ENCODE measurements at regions not wholly inside any gene's neighbourhood (a gene's known extent, or its start where the extent isn't known, plus 50 kb on each side); places are given as distances from the start of the nearest gene placed in this dataset.

- Histone ChIP-seq H3K4me2 (ENCODE audit: low read length) (no peak overlapping the region), H3K27me3 (ENCODE audit: insufficient read depth, low read depth, low read length) (no peaks in the 10 kb centered on the region), H3K9me2 (ENCODE audit: insufficient read depth, low read length) (no peaks in the 10 kb centered on the region), H4K20me1 (ENCODE audit: insufficient read depth) (no peaks in the 10 kb centered on the region), H3K36me3 (ENCODE audit: insufficient read depth, low read length) (no peaks in the 10 kb centered on the region), H3K9me3 (ENCODE audit: low read length) (no peaks in the 10 kb centered on the region), H3K9ac (ENCODE audit: low read length) (no peak overlapping the region), H3K79me2 (replicated peaks; ENCODE audit: insufficient read depth, low read length) (no peaks in the 10 kb centered on the region), H2AFZ (ENCODE audit: low read depth, low read length) (no peak overlapping the region), H3F3A (ENCODE audit: insufficient read depth, low read length, poor library complexity, severe bottlenecking) (no peaks in the 10 kb centered on the region), H3K27ac (ENCODE audit: low read length) (no peak overlapping the region), H3K4me3 (ENCODE audit: low read length) (no peak overlapping the region)
- TF ChIP-seq REST (IDR thresholded peaks at IDR 0.05; ENCODE audit: borderline replicate concordance) (no peak), SMC3 (conservative IDR thresholded peaks at IDR 0.05; ENCODE audit: poor library complexity) (no peak), TAF1 (IDR thresholded peaks at IDR 0.05; ENCODE audit: low read depth) (no peak), EP300 (conservative IDR thresholded peaks at IDR 0.05; ENCODE audit: poor library complexity, severe bottlenecking) (no peak), POLR2AphosphoS5 (IDR thresholded peaks at IDR 0.05) (no peak), MXI1 (conservative IDR thresholded peaks at IDR 0.05; ENCODE audit: poor library complexity, severe bottlenecking) (no peak), CTCF (IDR thresholded peaks at IDR 0.05; ENCODE audit: poor library complexity, severe bottlenecking) (no peak), EZH2 (IDR thresholded peaks at IDR 0.05; ENCODE audit: borderline replicate concordance, insufficient read depth, low read length, poor library complexity, severe bottlenecking) (no peak), RAD21 (conservative IDR thresholded peaks at IDR 0.05) (no peak)
These were observed 51.4 kb upstream of the SCIN start for GRCh38 chr7:12518920-12519681.

- Histone ChIP-seq H3K79me2 (replicated peaks; ENCODE audit: insufficient read depth, low read length) (no peaks in the 10 kb centered on the region), H3K27ac (ENCODE audit: low read length) (no peak overlapping the region), H3K4me2 (ENCODE audit: low read length) (no peak overlapping the region), H4K20me1 (ENCODE audit: insufficient read depth) (no peaks in the 10 kb centered on the region), H2AFZ (ENCODE audit: low read depth, low read length) (no peak overlapping the region), H3K9me2 (ENCODE audit: insufficient read depth, low read length) (no peaks in the 10 kb centered on the region), H3K9me3 (ENCODE audit: low read length) (no peaks in the 10 kb centered on the region), H3K36me3 (ENCODE audit: insufficient read depth, low read length) (no peaks in the 10 kb centered on the region), H3K27me3 (ENCODE audit: insufficient read depth, low read depth, low read length) (no peaks in the 10 kb centered on the region), H3F3A (ENCODE audit: insufficient read depth, low read length, poor library complexity, severe bottlenecking) (no peaks in the 10 kb centered on the region), H3K4me3 (ENCODE audit: low read length) (no peak overlapping the region), H3K9ac (ENCODE audit: low read length) (no peak overlapping the region)
- TF ChIP-seq REST (IDR thresholded peaks at IDR 0.05; ENCODE audit: borderline replicate concordance): no peak
- no peak for TF ChIP-seq CTCF (IDR thresholded peaks at IDR 0.05; ENCODE audit: poor library complexity, severe bottlenecking)
- TF ChIP-seq TAF1 (IDR thresholded peaks at IDR 0.05; ENCODE audit: low read depth): no peak
- no peak for TF ChIP-seq POLR2AphosphoS5 (IDR thresholded peaks at IDR 0.05)
- TF ChIP-seq MXI1 (conservative IDR thresholded peaks at IDR 0.05; ENCODE audit: poor library complexity, severe bottlenecking): no peak
- TF ChIP-seq SMC3 (conservative IDR thresholded peaks at IDR 0.05; ENCODE audit: poor library complexity): no peak
- no peak for TF ChIP-seq RAD21 (conservative IDR thresholded peaks at IDR 0.05)
- TF ChIP-seq EZH2 (IDR thresholded peaks at IDR 0.05; ENCODE audit: borderline replicate concordance, insufficient read depth, low read length, poor library complexity, severe bottlenecking): no peak
- no peak for TF ChIP-seq EP300 (conservative IDR thresholded peaks at IDR 0.05; ENCODE audit: poor library complexity, severe bottlenecking)
These were observed 50.9 kb upstream of the SCIN start for GRCh38 chr7:12519682-12520009.
